GM23338 (cell line): ENCODE measurements at regions not wholly inside any gene's neighbourhood (a gene's known extent, or its start where the extent isn't known, plus 50 kb on each side); places are given as distances from the start of the nearest gene placed in this dataset.

ENCODE experiments used
- ATAC-seq: fragments of 200-7000 bp; cut with Tn5 transposase; 3 replicates; pipeline ENCODE4 v1.9.1; 2020
- DNase-seq: peaks from one replicate; pipeline ENCODE4 v3.0.0-alpha.2; 2015; ENCODE audit warnings: low spot score
- H2AFZ ChIP-seq: fragments of 200-600 bp; sonication (generic); 2 replicates; pipeline ENCODE4 v1.8.0; 2016; ENCODE audit warnings: antibody characterized with exemption, mild to moderate bottlenecking, moderate library complexity
- H3F3A ChIP-seq: fragments of 200-600 bp; sonication (generic); replicated peaks from 2 replicates; pipeline ENCODE4 v1.8.0; 2017; ENCODE audit warnings: antibody characterized with exemption, mixed run types, low read depth
- H3K27ac ChIP-seq: fragments of 200-600 bp; sonication (generic); 2 replicates; pipeline ENCODE4 v1.6.1; 2016; ENCODE audit warnings: low read depth
- H3K27me3 ChIP-seq: fragments of 200-600 bp; sonication (generic); 2 replicates; pipeline ENCODE4 v1.8.0; 2016; ENCODE audit warnings: mild to moderate bottlenecking, mixed run types, moderate library complexity; ENCODE audit not compliant: insufficient read depth
- H3K36me3 ChIP-seq: fragments of 200-600 bp; sonication (generic); 2 replicates; pipeline ENCODE4 v1.8.0; 2016; ENCODE audit warnings: mild to moderate bottlenecking; ENCODE audit not compliant: insufficient read depth
- H3K4me1 ChIP-seq: fragments of 200-600 bp; sonication (generic); 2 replicates; pipeline ENCODE4 v1.8.0; 2016; ENCODE audit warnings: mild to moderate bottlenecking, moderate library complexity; ENCODE audit not compliant: insufficient read depth
- H3K4me2 ChIP-seq: fragments of 200-600 bp; sonication (generic); 2 replicates; pipeline ENCODE4 v1.7.1; 2017; ENCODE audit warnings: mixed run types
- H3K4me3 ChIP-seq: fragments of 200-600 bp; sonication (generic); 2 replicates; pipeline ENCODE4 v1.6.1; 2016; ENCODE audit warnings: mixed run types
- H3K79me2 ChIP-seq: fragments of 200-600 bp; sonication (generic); replicated peaks from 2 replicates; pipeline ENCODE4 v1.8.0; 2017; ENCODE audit warnings: mild to moderate bottlenecking; ENCODE audit not compliant: insufficient read depth
- H3K9me2 ChIP-seq: fragments of 200-600 bp; sonication (generic); 2 replicates; pipeline ENCODE4 v1.8.0; 2017; ENCODE audit not compliant: insufficient read depth
- H4K20me1 ChIP-seq: fragments of 200-600 bp; sonication (generic); replicated peaks from 2 replicates; pipeline ENCODE4 v1.8.0; 2017; ENCODE audit warnings: mild to moderate bottlenecking; ENCODE audit not compliant: insufficient read depth
- H3K27ac Mint-ChIP-seq: 2 replicates; pipeline ENCODE4 v1.8.0; 2020; ENCODE audit warnings: inconsistent platforms, mild to moderate bottlenecking, moderate library complexity, mixed read lengths
- H3K27me3 Mint-ChIP-seq: 3 replicates; pipeline ENCODE4 v1.8.0; 2022; ENCODE audit warnings: low read depth, mild to moderate bottlenecking, moderate library complexity, mixed read lengths, inconsistent platforms; ENCODE audit not compliant: insufficient read depth, poor library complexity
- H3K36me3 Mint-ChIP-seq: 3 replicates; pipeline ENCODE4 v1.8.0; 2021; ENCODE audit warnings: low read depth, mild to moderate bottlenecking, inconsistent platforms, moderate library complexity, mixed read lengths
- H3K4me1 Mint-ChIP-seq: 3 replicates; pipeline ENCODE4 v1.8.0; 2020; ENCODE audit warnings: mild to moderate bottlenecking, inconsistent platforms, mixed read lengths
- H3K4me3 Mint-ChIP-seq: 3 replicates; pipeline ENCODE4 v1.8.0; 2021; ENCODE audit warnings: moderate library complexity, mild to moderate bottlenecking, inconsistent platforms, mixed read lengths
- H3K9me3 Mint-ChIP-seq: 3 replicates; pipeline ENCODE4 v1.8.0; 2020; ENCODE audit warnings: moderate library complexity, mild to moderate bottlenecking, inconsistent platforms, mixed read lengths
- CREB1 ChIP-seq: fragments of 250-450 bp; sonication (Bioruptor Pico); IDR thresholded peaks from 2 replicates; pipeline ENCODE4 v1.5.0; 2020; ENCODE audit warnings: low read depth, mild to moderate bottlenecking, moderate library complexity
- EZH2 ChIP-seq: fragments of 200-600 bp; sonication (generic); IDR thresholded peaks from one replicate; pipeline ENCODE4 v1.8.0; 2017; ENCODE audit warnings: antibody characterized with exemption, mild to moderate bottlenecking, low read depth; ENCODE audit not compliant: unreplicated experiment
- EZH2phosphoT487 ChIP-seq: fragments of 200-600 bp; sonication (generic); IDR thresholded peaks from one replicate; pipeline ENCODE4 v1.8.1; 2018; ENCODE audit warnings: antibody characterized with exemption; ENCODE audit not compliant: unreplicated experiment
- NANOG ChIP-seq: IDR thresholded peaks from 2 replicates; pipeline ENCODE4 v1.6.1; 2016; ENCODE audit warnings: antibody characterized with exemption, borderline replicate concordance
- POLR2AphosphoS5 ChIP-seq: IDR thresholded peaks from 2 replicates; pipeline ENCODE4 v1.6.1; 2016; ENCODE audit warnings: antibody characterized with exemption, low read depth
- STAT1 ChIP-seq: IDR thresholded peaks from one replicate; pipeline ENCODE4 v1.6.1; 2016; ENCODE audit warnings: antibody characterized with exemption; ENCODE audit not compliant: unreplicated experiment
- ZNF114 ChIP-seq: fragments of 250-450 bp; sonication (Bioruptor Pico); IDR thresholded peaks from 2 replicates; pipeline ENCODE4 v1.5.0; 2020; ENCODE audit warnings: mild to moderate bottlenecking, moderate library complexity
- ZNF331 ChIP-seq: fragments of 250-450 bp; sonication (Bioruptor Pico); IDR thresholded peaks from 2 replicates; pipeline ENCODE4 v1.5.0; 2020; ENCODE audit warnings: low read depth, mild to moderate bottlenecking, moderate library complexity
- TF ChIP-seq, protein P1 (sequence below): IDR thresholded peaks from one replicate; pipeline ENCODE4 v1.6.1; 2018; ENCODE audit warnings: antibody characterized with exemption; ENCODE audit not compliant: unreplicated experiment
- TF ChIP-seq, protein P2 (sequence below), 2 experiments: fragments of 200-600 bp in 1 of 2; sonication (generic) in 1 of 2; conservative IDR thresholded peaks; 2 replicates each; pipeline versions ENCODE4 v1.5.1 to v1.6.1; 2016 to 2017; ENCODE audit warnings: antibody characterized with exemption in 2 of 2, low read depth in 2 of 2, mild to moderate bottlenecking in 2 of 2, moderate library complexity in 1 of 2
- TF ChIP-seq, protein P3 (sequence below): IDR thresholded peaks from 2 replicates; pipeline ENCODE4 v1.6.1; 2016; ENCODE audit warnings: antibody characterized with exemption

DNA sequence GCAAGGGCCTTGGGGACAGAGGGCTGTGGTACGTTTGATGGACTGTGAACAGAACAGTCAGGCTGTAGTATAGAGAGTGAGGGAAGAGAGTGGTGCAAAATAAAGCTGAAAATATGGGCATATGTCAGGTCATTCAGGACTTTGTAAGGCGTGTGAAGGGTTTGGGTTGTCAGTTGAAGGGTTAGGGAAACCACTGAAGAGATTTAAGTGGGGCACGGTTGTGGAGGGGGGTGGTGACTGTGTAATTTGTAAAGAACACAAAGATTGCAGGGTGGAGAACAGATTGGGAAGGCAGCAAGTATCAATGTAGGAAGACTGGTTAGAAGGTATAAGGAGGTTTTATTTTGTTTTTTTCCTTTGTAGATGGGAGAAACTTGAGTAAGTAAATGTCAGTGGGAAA lies 349.8 kb downstream of the DLEU7 start (continued):
- TF ChIP-seq, protein P1, sequence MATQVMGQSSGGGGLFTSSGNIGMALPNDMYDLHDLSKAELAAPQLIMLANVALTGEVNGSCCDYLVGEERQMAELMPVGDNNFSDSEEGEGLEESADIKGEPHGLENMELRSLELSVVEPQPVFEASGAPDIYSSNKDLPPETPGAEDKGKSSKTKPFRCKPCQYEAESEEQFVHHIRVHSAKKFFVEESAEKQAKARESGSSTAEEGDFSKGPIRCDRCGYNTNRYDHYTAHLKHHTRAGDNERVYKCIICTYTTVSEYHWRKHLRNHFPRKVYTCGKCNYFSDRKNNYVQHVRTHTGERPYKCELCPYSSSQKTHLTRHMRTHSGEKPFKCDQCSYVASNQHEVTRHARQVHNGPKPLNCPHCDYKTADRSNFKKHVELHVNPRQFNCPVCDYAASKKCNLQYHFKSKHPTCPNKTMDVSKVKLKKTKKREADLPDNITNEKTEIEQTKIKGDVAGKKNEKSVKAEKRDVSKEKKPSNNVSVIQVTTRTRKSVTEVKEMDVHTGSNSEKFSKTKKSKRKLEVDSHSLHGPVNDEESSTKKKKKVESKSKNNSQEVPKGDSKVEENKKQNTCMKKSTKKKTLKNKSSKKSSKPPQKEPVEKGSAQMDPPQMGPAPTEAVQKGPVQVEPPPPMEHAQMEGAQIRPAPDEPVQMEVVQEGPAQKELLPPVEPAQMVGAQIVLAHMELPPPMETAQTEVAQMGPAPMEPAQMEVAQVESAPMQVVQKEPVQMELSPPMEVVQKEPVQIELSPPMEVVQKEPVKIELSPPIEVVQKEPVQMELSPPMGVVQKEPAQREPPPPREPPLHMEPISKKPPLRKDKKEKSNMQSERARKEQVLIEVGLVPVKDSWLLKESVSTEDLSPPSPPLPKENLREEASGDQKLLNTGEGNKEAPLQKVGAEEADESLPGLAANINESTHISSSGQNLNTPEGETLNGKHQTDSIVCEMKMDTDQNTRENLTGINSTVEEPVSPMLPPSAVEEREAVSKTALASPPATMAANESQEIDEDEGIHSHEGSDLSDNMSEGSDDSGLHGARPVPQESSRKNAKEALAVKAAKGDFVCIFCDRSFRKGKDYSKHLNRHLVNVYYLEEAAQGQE = no peak
- TF ChIP-seq STAT1 = no peak
- TF ChIP-seq POLR2AphosphoS5 = no peak
- TF ChIP-seq ZNF331 (CRISPR knock-in tag) = no peak

DNA sequence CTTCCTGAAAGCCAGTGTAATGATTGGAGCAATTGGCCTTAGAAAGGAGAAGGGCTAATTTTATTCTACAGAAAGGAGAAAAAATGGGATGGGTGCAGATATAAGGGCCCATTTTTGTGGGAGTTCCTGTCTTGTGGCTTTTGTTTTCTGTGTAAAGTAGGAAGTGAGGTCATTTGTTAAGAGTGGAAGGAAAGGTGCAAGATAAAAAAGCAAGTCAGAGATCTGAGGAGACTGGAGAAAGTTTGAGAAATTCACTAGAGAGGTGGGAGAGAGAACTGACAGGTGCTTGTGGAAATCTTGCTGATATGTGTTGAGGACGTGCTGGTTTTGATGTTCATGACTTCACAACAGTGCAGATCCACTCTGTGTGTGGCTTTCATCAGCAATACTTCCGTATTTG lies 349.4 kb downstream of the DLEU7 start:
- Mint-ChIP-seq H3K27ac (no peak overlapping the region), H3K4me1 (no peaks in the 10 kb centered on the region), H3K4me3 (no peak overlapping the region), H3K36me3 (no peaks in the 10 kb centered on the region), H3K27me3 (no peaks in the 10 kb centered on the region), H3K9me3 (peaks cover 2% of the 10 kb centered on the region; the same call in 2 of the 3 replicates)
- no peak for ATAC-seq
- Histone ChIP-seq H3K27me3 (no peaks in the 10 kb centered on the region), H3F3A (no peaks in the 10 kb centered on the region), H2AFZ (no peak overlapping the region), H3K4me2 (no peak overlapping the region), H3K4me3 (no peak overlapping the region), H3K79me2 (no peaks in the 10 kb centered on the region), H3K4me1 (no peaks in the 10 kb centered on the region), H4K20me1 (no peaks in the 10 kb centered on the region), H3K9me2 (peaks cover 5% of the 10 kb centered on the region; the same call in 1 of the 2 replicates), H3K36me3 (no peaks in the 10 kb centered on the region), H3K27ac (no peak overlapping the region)
- no peak for DNase-seq
- TF ChIP-seq ZNF331 (CRISPR knock-in tag) (no peak), STAT1 (no peak), NANOG (no peak), ZNF114 (no peak), EZH2phosphoT487 (no peak), CREB1 (CRISPR knock-in tag) (no peak), POLR2AphosphoS5 (no peak), EZH2 (no peak)
- TF ChIP-seq, protein P2, sequence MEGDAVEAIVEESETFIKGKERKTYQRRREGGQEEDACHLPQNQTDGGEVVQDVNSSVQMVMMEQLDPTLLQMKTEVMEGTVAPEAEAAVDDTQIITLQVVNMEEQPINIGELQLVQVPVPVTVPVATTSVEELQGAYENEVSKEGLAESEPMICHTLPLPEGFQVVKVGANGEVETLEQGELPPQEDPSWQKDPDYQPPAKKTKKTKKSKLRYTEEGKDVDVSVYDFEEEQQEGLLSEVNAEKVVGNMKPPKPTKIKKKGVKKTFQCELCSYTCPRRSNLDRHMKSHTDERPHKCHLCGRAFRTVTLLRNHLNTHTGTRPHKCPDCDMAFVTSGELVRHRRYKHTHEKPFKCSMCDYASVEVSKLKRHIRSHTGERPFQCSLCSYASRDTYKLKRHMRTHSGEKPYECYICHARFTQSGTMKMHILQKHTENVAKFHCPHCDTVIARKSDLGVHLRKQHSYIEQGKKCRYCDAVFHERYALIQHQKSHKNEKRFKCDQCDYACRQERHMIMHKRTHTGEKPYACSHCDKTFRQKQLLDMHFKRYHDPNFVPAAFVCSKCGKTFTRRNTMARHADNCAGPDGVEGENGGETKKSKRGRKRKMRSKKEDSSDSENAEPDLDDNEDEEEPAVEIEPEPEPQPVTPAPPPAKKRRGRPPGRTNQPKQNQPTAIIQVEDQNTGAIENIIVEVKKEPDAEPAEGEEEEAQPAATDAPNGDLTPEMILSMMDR (conservative IDR thresholded peaks at IDR 0.05; ENCODE audit: low read depth in 2 of 2) = no peak
- TF ChIP-seq, protein P3, sequence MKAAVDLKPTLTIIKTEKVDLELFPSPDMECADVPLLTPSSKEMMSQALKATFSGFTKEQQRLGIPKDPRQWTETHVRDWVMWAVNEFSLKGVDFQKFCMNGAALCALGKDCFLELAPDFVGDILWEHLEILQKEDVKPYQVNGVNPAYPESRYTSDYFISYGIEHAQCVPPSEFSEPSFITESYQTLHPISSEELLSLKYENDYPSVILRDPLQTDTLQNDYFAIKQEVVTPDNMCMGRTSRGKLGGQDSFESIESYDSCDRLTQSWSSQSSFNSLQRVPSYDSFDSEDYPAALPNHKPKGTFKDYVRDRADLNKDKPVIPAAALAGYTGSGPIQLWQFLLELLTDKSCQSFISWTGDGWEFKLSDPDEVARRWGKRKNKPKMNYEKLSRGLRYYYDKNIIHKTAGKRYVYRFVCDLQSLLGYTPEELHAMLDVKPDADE = no peak
- TF ChIP-seq, protein P1 = no peak
